B cell (primary cell): ENCODE measurements at regions not wholly inside any gene's neighbourhood (a gene's known extent, or its start where the extent isn't known, plus 50 kb on each side); places are given as distances from the start of the nearest gene placed in this dataset.

Source experiments
- ATAC-seq: fragments of 200-7000 bp; cut with Tn5 transposase; one replicate; pipeline ENCODE4 v1.10.0; 2021; ENCODE audit warnings: low read depth, mild to moderate bottlenecking, moderate number of reproducible peaks, moderate library complexity
- CTCF ChIA-PET: fragments of 350-600 bp; sonication (Branson Sonifier 250); formaldehyde crosslinking; loops from one replicate; lab custom pipeline; 2021; ENCODE audit warnings: antibody characterized with exemption, inconsistent platforms; lab: Charles Lee
- POLR2A ChIA-PET: fragments of 350-600 bp; sonication (Branson Sonifier 250); formaldehyde crosslinking; loops from one replicate; lab custom pipeline; 2021; ENCODE audit warnings: antibody characterized with exemption; lab: Charles Lee
- DNase-seq: peaks from one replicate; pipeline ENCODE4 v3.0.0; 2013
- H2AFZ ChIP-seq: 2 replicates; pipeline ENCODE4 v1.6.1; 2012; ENCODE audit warnings: mild to moderate bottlenecking, low read depth, low read length; ENCODE audit not compliant: insufficient read depth, poor library complexity, severe bottlenecking
- H3K27ac ChIP-seq, 2 donors: 1 replicate in 1 of 2; 2 replicates in 1 of 2; pipeline ENCODE4 v1.5.1; 2012 to 2013; ENCODE audit warnings: low read length in 2 of 2, mild to moderate bottlenecking in 2 of 2, moderate library complexity in 1 of 2
- H3K27me3 ChIP-seq, 4 experiments: fragments of 200-600 bp in 1 of 4; sonication (generic) in 1 of 4; replicated peaks in 1 of 4; 1 replicate in 2 of 4; 2 replicates in 2 of 4; pipeline versions ENCODE4 v1.6.1 to v1.7.0; 2013 to 2016; ENCODE audit warnings: low read length in 3 of 4, mild to moderate bottlenecking in 2 of 4, mixed read lengths in 1 of 4, moderate library complexity in 1 of 4; ENCODE audit not compliant: insufficient read depth in 4 of 4, control insufficient read depth in 3 of 4; ENCODE audit errors: control extremely low read depth in 1 of 4
- H3K36me3 ChIP-seq, 2 experiments: replicated peaks in 1 of 2; 1 replicate in 1 of 2; 2 replicates in 1 of 2; pipeline versions ENCODE4 v1.6.1 to v1.7.1; 2013; ENCODE audit warnings: low read length in 1 of 2; ENCODE audit not compliant: insufficient read depth in 2 of 2, control insufficient read depth in 1 of 2; ENCODE audit errors: control extremely low read depth in 1 of 2, extremely low read depth in 1 of 2
- H3K4me1 ChIP-seq, 2 donors: fragments of 200-600 bp in 1 of 2; sonication (generic) in 1 of 2; 1 replicate in 1 of 2; 2 replicates in 1 of 2; pipeline versions ENCODE4 v1.5.1 to v1.6.1; 2013 to 2017; ENCODE audit warnings: low read length in 2 of 2; ENCODE audit not compliant: control insufficient read depth in 2 of 2, insufficient read depth in 2 of 2
- H3K4me2 ChIP-seq: replicated peaks from 2 replicates; pipeline ENCODE3; 2012; ENCODE audit warnings: mild to moderate bottlenecking, low read depth, low read length; ENCODE audit not compliant: poor library complexity, severe bottlenecking
- H3K4me3 ChIP-seq, 5 experiments: fragments of 200-600 bp in 1 of 5; sonication (generic) in 1 of 5; 1 replicate in 3 of 5; 2 replicates in 2 of 5; pipeline versions ENCODE4 v1.5.1 to v1.7.0; 2011 to 2016; ENCODE audit warnings: low read length in 4 of 5, mild to moderate bottlenecking in 4 of 5, low read depth in 2 of 5, control low read depth in 1 of 5, moderate library complexity in 1 of 5; ENCODE audit not compliant: insufficient read depth in 1 of 5; ENCODE audit errors: control extremely low read depth in 1 of 5, extremely low read depth in 1 of 5
- H3K79me2 ChIP-seq: fragments of 200-600 bp; sonication (generic); one replicate; pipeline ENCODE4 v1.6.0; 2016; ENCODE audit warnings: low read length; ENCODE audit not compliant: control insufficient read depth, insufficient read depth
- H3K9ac ChIP-seq: fragments of 200-600 bp; sonication (generic); 2 replicates; pipeline ENCODE4 v1.6.1; 2017; ENCODE audit warnings: mild to moderate bottlenecking, low read length, moderate library complexity
- H3K9me3 ChIP-seq, 3 donors: one replicate each; pipeline versions ENCODE4 v1.6.1 to v1.7.1; 2013; ENCODE audit warnings: low read length in 2 of 3; ENCODE audit not compliant: control insufficient read depth in 2 of 3, insufficient read depth in 1 of 3; ENCODE audit errors: control extremely low read depth in 1 of 3
- H4K20me1 ChIP-seq: 2 replicates; pipeline ENCODE4 v1.6.0; 2012; ENCODE audit warnings: mild to moderate bottlenecking, low read length; ENCODE audit not compliant: insufficient read depth, control insufficient read depth, poor library complexity, severe bottlenecking
- H3K27ac Mint-ChIP-seq: one replicate; pipeline ENCODE4 v1.8.0; 2021; ENCODE audit warnings: mixed read lengths
- H3K27me3 Mint-ChIP-seq: one replicate; pipeline ENCODE4 v1.8.0; 2021; ENCODE audit warnings: mixed read lengths
- H3K4me1 Mint-ChIP-seq: one replicate; pipeline ENCODE4 v1.8.0; 2021; ENCODE audit warnings: mixed read lengths
- H3K4me3 Mint-ChIP-seq: one replicate; pipeline ENCODE4 v1.8.0; 2021; ENCODE audit warnings: mixed read lengths
- H3K9me3 Mint-ChIP-seq: one replicate; pipeline ENCODE4 v1.8.0; 2022; ENCODE audit warnings: mixed read lengths; ENCODE audit not compliant: insufficient read depth
- CTCF ChIP-seq: fragments of 200-600 bp; IDR thresholded peaks from one replicate; pipeline ENCODE4 v1.8.0; 2022; ENCODE audit warnings: antibody characterized with exemption, mild to moderate bottlenecking
- EZH2 ChIP-seq: IDR thresholded peaks from 2 replicates; pipeline ENCODE4 v1.6.1; 2012; ENCODE audit warnings: borderline replicate concordance, low read depth, mild to moderate bottlenecking, moderate library complexity, low read length; ENCODE audit not compliant: insufficient read depth, poor library complexity, severe bottlenecking
- WGBS: methylation state at CpG from one replicate; pipeline ENCODE4 v1.1.5; 2013; ENCODE audit warnings: missing lambda C conversion rate; ENCODE audit not compliant: insufficient coverage; 5-methylcytosine and 5-hydroxymethylcytosine counted together
- intact Hi-C: fragments of 100-400 bp; cut with micrococcal nuclease; formaldehyde crosslinking; loops from one replicate; pipeline ENCODE4 v1.10.0; 2022

GRCh38 chr3:105222568-105223093 lies 144.1 kb upstream of the ALCAM start:
- no peaks in the 10 kb centered on the region for H3K4me1 Mint-ChIP-seq
- Histone ChIP-seq H3K79me2 (no peaks in the 10 kb centered on the region), H3K4me3 (no peak overlapping the region), H3K27ac (no peak overlapping the region), H3K4me2 (no peak overlapping the region), H2AFZ (no peak overlapping the region), H3K9ac (no peak overlapping the region), H3K36me3 (no peaks in the 10 kb centered on the region), H3K4me1 (no peaks in the 10 kb centered on the region), H3K27me3 (no peaks in the 10 kb centered on the region), H3K9me3 (no peaks in the 10 kb centered on the region), H4K20me1 (no peaks in the 10 kb centered on the region)
- ATAC-seq (no peak), DNase-seq (no peak)
- no peak for TF ChIP-seq CTCF
- no peak for TF ChIP-seq EZH2
- 67% methylated on average over 1 of the region's 8 CpGs for WGBS
- no peaks in the 10 kb centered on the region for H3K9me3 Mint-ChIP-seq
- ChIA-PET CTCF (no interaction called here), POLR2A (no interaction called here)
- no peak overlapping the region for H3K27ac Mint-ChIP-seq
- H3K27me3 Mint-ChIP-seq, result peaks cover 3% of the 10 kb centered on the region
- intact Hi-C loops, result no loop called here
- H3K4me3 Mint-ChIP-seq, result no peak overlapping the region

- H3K27me3 Mint-ChIP-seq, result peaks cover 3% of the 10 kb centered on the region
- TF ChIP-seq CTCF (no peak), EZH2 (no peak)
- intact Hi-C loops, result no loop called here
- Histone ChIP-seq H3K79me2 (no peaks in the 10 kb centered on the region), H3K9ac (no peak overlapping the region), H3K4me3 (no peak overlapping the region), H3K27me3 (no peaks in the 10 kb centered on the region), H3K27ac (no peak overlapping the region), H3K4me2 (no peak overlapping the region), H3K36me3 (no peaks in the 10 kb centered on the region), H2AFZ (no peak overlapping the region), H4K20me1 (no peaks in the 10 kb centered on the region), H3K9me3 (no peaks in the 10 kb centered on the region), H3K4me1 (no peaks in the 10 kb centered on the region)
- ATAC-seq (no peak), DNase-seq (no peak)
- H3K4me1 Mint-ChIP-seq, result no peaks in the 10 kb centered on the region
- H3K27ac Mint-ChIP-seq, result no peak overlapping the region
- 91% methylated on average over 7 of the region's 11 CpGs for WGBS
- no peak overlapping the region for H3K4me3 Mint-ChIP-seq
- POLR2A ChIA-PET, result no interaction called here
- CTCF ChIA-PET, result no interaction called here
- H3K9me3 Mint-ChIP-seq, result no peaks in the 10 kb centered on the region
Observed at GRCh38 chr3:105223815-105224214, 142.9 kb upstream of the ALCAM start.
